ENCODE measurements at regions not wholly inside any gene's neighbourhood (a gene's known extent, or its start where the extent isn't known, plus 50 kb on each side); places are given as distances from the start of the nearest gene placed in this dataset.
"Not testable (repeated sequence)": the region's sequence is repeated elsewhere in the genome, so short reads cannot be mapped to it uniquely, and the experiment has no call there.

GRCh38 chr3:139110072-139110830 lies 65.6 kb upstream of the PRR23C start:
- in situ Hi-C loops (cut with HindIII; ENCODE audit: low pct_unique_long_range_greater_than_20kb, low sequenced_read_pairs) = no loop called here

DNA sequence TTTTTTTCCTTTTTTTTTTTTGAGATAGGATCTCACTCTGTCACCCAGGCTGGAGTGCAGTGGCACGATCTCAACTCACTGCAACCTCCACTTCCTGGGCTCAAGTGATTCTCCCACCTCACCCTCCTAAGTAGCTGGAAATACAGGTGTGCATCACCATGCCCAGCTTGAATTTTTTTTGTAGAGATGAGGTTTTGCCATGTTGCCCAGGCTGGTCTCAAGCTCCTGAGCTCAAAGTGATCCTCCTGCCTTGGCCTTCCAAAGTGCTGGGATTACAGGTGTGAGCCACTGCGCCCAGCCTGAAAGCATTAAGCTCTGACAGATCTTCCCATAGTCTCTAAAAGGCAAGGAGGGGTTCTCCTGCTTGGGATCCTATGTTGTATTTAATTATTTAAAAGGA lies 66.2 kb upstream of the PRR23C start:
- ATAC-seq; BruUV-seq (replicated peaks); H3K36me3 ChIP-seq (ENCODE audit: control insufficient read depth, insufficient read depth, low read length); POLR2A ChIA-PET; H3K4me3 ChIP-seq (ENCODE audit: low read depth in 2 of 2, low read length in 2 of 2); DNase-seq (ENCODE audit: low read depth, low spot score); H3K27ac ChIP-seq (ENCODE audit: low read length); in situ Hi-C loops (cut with HindIII; ENCODE audit: low pct_unique_long_range_greater_than_20kb, low sequenced_read_pairs); H3K27me3 ChIP-seq (ENCODE audit: control insufficient read depth, insufficient read depth, low read length); H3K9me3 ChIP-seq (ENCODE audit: control insufficient read depth, insufficient read depth, low read depth, low read length): not testable (repeated sequence)
- peaks cover 10% of the 10 kb centered on the region for H3K4me1 ChIP-seq (ENCODE audit: control insufficient read depth, insufficient read depth, low read length)
- CTCF ChIA-PET = interaction anchor here (0.6 to 2.7 kb wide), 6 partner anchors 8 to 243 kb away, joined by 3 to 15 read pairs (median 6); no protein-coding TSS in a partner anchor
- intact Hi-C loops (cut with micrococcal nuclease; ENCODE audit: unreplicated experiment) = loop anchor here (5.0 kb wide), 1 partner anchor 91 kb away; no protein-coding TSS in a partner anchor

More at GRCh38 chr3:139110072-139110830, 65.6 kb upstream of the PRR23C start:
- ATAC-seq = no peak
- no peaks in the 10 kb centered on the region for H3K9me3 ChIP-seq (ENCODE audit: control insufficient read depth, insufficient read depth, low read depth, low read length)
- BruUV-seq (replicated peaks) = no TSS peak
- intact Hi-C loops (cut with micrococcal nuclease; ENCODE audit: unreplicated experiment) = loop anchor here (5.0 kb wide), 1 partner anchor 92 kb away; no protein-coding TSS in a partner anchor
- H3K36me3 ChIP-seq (ENCODE audit: control insufficient read depth, insufficient read depth, low read length) = no peaks in the 10 kb centered on the region
- H3K4me3 ChIP-seq (ENCODE audit: low read depth in 2 of 2, low read length in 2 of 2) = no peak overlapping the region
- peaks cover 10% of the 10 kb centered on the region for H3K4me1 ChIP-seq (ENCODE audit: control insufficient read depth, insufficient read depth, low read length)
- H3K27ac ChIP-seq (ENCODE audit: low read length) = no peak overlapping the region
- DNase-seq (ENCODE audit: low read depth, low spot score) = no peak
- CTCF ChIA-PET = interaction anchor here (0.6 to 2.7 kb wide), 4 partner anchors 10 to 244 kb away, joined by 4 to 15 read pairs (median 8); no protein-coding TSS in a partner anchor
- POLR2A ChIA-PET = no interaction called here
- TF ChIP-seq TCF7L2 (IDR thresholded peaks at IDR 0.05; ENCODE audit: low read depth, low read length) = no peak
- H3K27me3 ChIP-seq (ENCODE audit: control insufficient read depth, insufficient read depth, low read length) = no peaks in the 10 kb centered on the region

- Histone ChIP-seq H3K4me1 (ENCODE audit: control insufficient read depth, insufficient read depth, low read length) (peaks cover 14% of the 10 kb centered on the region), H3K27ac (ENCODE audit: low read length) (peak overlapping the region; percentile 32; the same call in 1 of the 2 replicates), H3K27me3 (ENCODE audit: control insufficient read depth, insufficient read depth, low read length) (no peaks in the 10 kb centered on the region), H3K4me3 (ENCODE audit: low read depth in 2 of 2, low read length in 2 of 2) (no peak overlapping the region), H3K36me3 (ENCODE audit: control insufficient read depth, insufficient read depth, low read length) (no peaks in the 10 kb centered on the region), H3K9me3 (ENCODE audit: control insufficient read depth, insufficient read depth, low read depth, low read length) (no peaks in the 10 kb centered on the region)
- DNase-seq (ENCODE audit: low read depth, low spot score) (peak; percentile 18), ATAC-seq (peak; percentile 88)
- intact Hi-C loops (cut with micrococcal nuclease; ENCODE audit: unreplicated experiment) = loop anchor here (2.0 to 5.0 kb wide), 2 partner anchors 91 to 217 kb away; no protein-coding TSS in a partner anchor
- no TSS peak for BruUV-seq (replicated peaks)
- ChIA-PET CTCF (interaction anchor here (0.5 to 2.7 kb wide), 9 partner anchors 9 to 242 kb away, joined by 3 to 15 read pairs (median 5); no protein-coding TSS in a partner anchor), POLR2A (interaction anchor here (0.7 kb wide), 1 partner anchor 149 kb away, joined by 3 read pairs; no protein-coding TSS in a partner anchor)
- in situ Hi-C loops (cut with HindIII; ENCODE audit: low pct_unique_long_range_greater_than_20kb, low sequenced_read_pairs) = no loop called here
- TF ChIP-seq, protein P1, sequence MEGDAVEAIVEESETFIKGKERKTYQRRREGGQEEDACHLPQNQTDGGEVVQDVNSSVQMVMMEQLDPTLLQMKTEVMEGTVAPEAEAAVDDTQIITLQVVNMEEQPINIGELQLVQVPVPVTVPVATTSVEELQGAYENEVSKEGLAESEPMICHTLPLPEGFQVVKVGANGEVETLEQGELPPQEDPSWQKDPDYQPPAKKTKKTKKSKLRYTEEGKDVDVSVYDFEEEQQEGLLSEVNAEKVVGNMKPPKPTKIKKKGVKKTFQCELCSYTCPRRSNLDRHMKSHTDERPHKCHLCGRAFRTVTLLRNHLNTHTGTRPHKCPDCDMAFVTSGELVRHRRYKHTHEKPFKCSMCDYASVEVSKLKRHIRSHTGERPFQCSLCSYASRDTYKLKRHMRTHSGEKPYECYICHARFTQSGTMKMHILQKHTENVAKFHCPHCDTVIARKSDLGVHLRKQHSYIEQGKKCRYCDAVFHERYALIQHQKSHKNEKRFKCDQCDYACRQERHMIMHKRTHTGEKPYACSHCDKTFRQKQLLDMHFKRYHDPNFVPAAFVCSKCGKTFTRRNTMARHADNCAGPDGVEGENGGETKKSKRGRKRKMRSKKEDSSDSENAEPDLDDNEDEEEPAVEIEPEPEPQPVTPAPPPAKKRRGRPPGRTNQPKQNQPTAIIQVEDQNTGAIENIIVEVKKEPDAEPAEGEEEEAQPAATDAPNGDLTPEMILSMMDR (IDR thresholded peaks at IDR 0.05) = peak; percentile 94
- TF ChIP-seq TCF7L2 (IDR thresholded peaks at IDR 0.05; ENCODE audit: low read depth, low read length) = no peak
Measured at GRCh38 chr3:139111392-139112229, 66.9 kb upstream of the PRR23C start.

DNA sequence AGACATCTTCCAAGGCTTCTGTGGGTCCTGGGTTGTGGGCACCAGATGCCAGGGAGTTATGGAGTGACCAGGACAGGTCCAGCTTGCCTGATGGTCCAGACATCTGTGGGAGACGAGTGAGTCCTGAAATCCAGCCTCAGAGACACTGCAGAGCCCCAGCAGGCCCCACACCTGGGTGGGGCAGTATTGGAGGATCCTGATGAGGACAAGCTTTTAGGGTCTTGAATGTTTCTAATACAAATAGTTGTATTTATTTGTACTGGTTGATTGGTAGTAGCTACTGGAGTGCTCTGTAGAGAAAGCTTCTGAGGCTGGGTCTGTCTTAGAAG lies 67.5 kb upstream of the PRR23C start:
- DNase-seq (ENCODE audit: low read depth, low spot score) (no peak), ATAC-seq (peak; percentile 41)
- POLR2A ChIA-PET = no interaction called here
- peak overlapping the region; percentile 32; the same call in 1 of the 2 replicates for H3K27ac ChIP-seq (ENCODE audit: low read length)
- TF ChIP-seq, protein P1 (IDR thresholded peaks at IDR 0.05) = 0 out of 2 replicates have a peak, but pooled peaks have one; percentile 63
- no peak for TF ChIP-seq POLR2AphosphoS5 (IDR thresholded peaks at IDR 0.05; ENCODE audit: low read depth, low read length)
- H3K36me3 ChIP-seq (ENCODE audit: control insufficient read depth, insufficient read depth, low read length) = no peaks in the 10 kb centered on the region
- H3K4me1 ChIP-seq (ENCODE audit: control insufficient read depth, insufficient read depth, low read length) = peaks cover 19% of the 10 kb centered on the region
- CTCF ChIA-PET = interaction anchor here (0.5 to 2.7 kb wide), 7 partner anchors 9 to 242 kb away, joined by 3 to 15 read pairs (median 5); no protein-coding TSS in a partner anchor
- H3K27me3 ChIP-seq (ENCODE audit: control insufficient read depth, insufficient read depth, low read length) = no peaks in the 10 kb centered on the region
- in situ Hi-C loops (cut with HindIII; ENCODE audit: low pct_unique_long_range_greater_than_20kb, low sequenced_read_pairs) (no loop called here), intact Hi-C loops (cut with micrococcal nuclease; ENCODE audit: unreplicated experiment) (loop anchor here (2.0 to 5.0 kb wide), 2 partner anchors 90 to 217 kb away; no protein-coding TSS in a partner anchor)
- BruUV-seq (replicated peaks) = no TSS peak
- no peaks in the 10 kb centered on the region for H3K9me3 ChIP-seq (ENCODE audit: control insufficient read depth, insufficient read depth, low read depth, low read length)
- H3K4me3 ChIP-seq (ENCODE audit: low read depth in 2 of 2, low read length in 2 of 2) = no peak overlapping the region

Measured in Panc1 (cell line).